ENCODE measurements at regions not wholly inside any gene's neighbourhood (a gene's known extent, or its start where the extent isn't known, plus 50 kb on each side); places are given as distances from the start of the nearest gene placed in this dataset.

DNA sequence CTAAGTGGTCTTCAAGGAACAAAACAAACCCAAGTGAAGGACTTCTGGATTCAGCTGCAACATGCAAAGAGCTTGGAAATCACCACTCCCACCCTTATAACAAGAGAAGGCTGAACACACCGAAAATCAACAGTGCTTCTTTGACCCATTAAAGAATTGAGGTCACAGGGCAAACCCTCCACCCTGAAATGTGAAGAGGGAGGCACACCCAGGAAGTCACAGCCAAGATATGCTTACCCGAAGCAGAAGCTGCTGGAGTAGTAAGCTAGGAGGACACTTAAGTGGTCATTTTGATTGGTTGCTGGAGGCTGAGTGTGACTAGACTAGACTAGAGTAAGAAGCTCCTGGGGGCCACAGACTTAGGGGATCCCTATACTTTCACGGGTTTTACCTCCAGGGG is 188.2 kb upstream of the SSTR4 start:
- no peak for TF ChIP-seq YY1 (IDR thresholded peaks at IDR 0.05; ENCODE audit: insufficient read depth, insufficient read length)
- no peak for TF ChIP-seq ZNF274 (IDR thresholded peaks at IDR 0.05; ENCODE audit: low read depth, low read length)
- TF ChIP-seq SUZ12 (IDR thresholded peaks at IDR 0.05; ENCODE audit: extremely low read depth, insufficient read depth, insufficient read length) = no peak
